ENCODE measurements at regions not wholly inside any gene's neighbourhood (a gene's known extent, or its start where the extent isn't known, plus 50 kb on each side); places are given as distances from the start of the nearest gene placed in this dataset.

DNA sequence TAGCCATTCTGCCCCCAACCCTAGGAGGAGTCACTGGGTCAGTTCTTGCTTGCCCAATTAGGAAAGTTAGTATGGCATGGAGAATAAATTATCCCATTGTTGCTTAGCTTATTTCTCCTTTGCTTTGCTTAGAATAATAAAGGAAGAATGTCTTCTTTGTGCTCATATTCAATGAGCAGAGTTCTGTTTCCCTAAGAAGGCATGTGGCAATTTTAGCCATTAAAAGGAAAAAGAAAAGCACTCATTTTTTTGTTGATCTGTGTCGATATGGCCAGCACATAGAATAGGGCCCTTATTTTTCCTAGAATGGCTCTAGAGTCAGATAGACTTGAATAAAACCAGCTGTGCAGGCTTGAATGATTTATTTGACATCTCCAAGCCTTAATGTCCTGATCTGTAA, 166.4 kb upstream of the PPARGC1A start:
- no peak overlapping the region for H2AFZ ChIP-seq (ENCODE audit: low read length)
- intact Hi-C loops (cut with micrococcal nuclease; ENCODE audit: unreplicated experiment), result no loop called here
- no TSS peak for BruUV-seq (replicated peaks)
- H3K79me2 ChIP-seq (ENCODE audit: insufficient read depth, low read depth, low read length), result no peaks in the 10 kb centered on the region
- ChIA-PET POLR2A (interaction anchor here (1.2 kb wide), 1 partner anchor 11 kb away, joined by 6 read pairs; no protein-coding TSS in a partner anchor), CTCF (ENCODE audit: unreplicated experiment) (no interaction called here)
- no peak for TF ChIP-seq EZH2phosphoT487 (IDR thresholded peaks at IDR 0.05; ENCODE audit: borderline replicate concordance, low read depth, low read length)
- TF ChIP-seq, protein P1, sequence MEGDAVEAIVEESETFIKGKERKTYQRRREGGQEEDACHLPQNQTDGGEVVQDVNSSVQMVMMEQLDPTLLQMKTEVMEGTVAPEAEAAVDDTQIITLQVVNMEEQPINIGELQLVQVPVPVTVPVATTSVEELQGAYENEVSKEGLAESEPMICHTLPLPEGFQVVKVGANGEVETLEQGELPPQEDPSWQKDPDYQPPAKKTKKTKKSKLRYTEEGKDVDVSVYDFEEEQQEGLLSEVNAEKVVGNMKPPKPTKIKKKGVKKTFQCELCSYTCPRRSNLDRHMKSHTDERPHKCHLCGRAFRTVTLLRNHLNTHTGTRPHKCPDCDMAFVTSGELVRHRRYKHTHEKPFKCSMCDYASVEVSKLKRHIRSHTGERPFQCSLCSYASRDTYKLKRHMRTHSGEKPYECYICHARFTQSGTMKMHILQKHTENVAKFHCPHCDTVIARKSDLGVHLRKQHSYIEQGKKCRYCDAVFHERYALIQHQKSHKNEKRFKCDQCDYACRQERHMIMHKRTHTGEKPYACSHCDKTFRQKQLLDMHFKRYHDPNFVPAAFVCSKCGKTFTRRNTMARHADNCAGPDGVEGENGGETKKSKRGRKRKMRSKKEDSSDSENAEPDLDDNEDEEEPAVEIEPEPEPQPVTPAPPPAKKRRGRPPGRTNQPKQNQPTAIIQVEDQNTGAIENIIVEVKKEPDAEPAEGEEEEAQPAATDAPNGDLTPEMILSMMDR (conservative IDR thresholded peaks at IDR 0.05; ENCODE audit: low read length), result no peak
- H3K36me3 ChIP-seq (ENCODE audit: insufficient read depth, low read length), result no peaks in the 10 kb centered on the region
- no peaks in the 10 kb centered on the region for H3K9me3 ChIP-seq (ENCODE audit: low read length)
- no peak overlapping the region for H3K4me3 ChIP-seq (ENCODE audit: low read depth, low read length, poor library complexity, severe bottlenecking)
- H3K27ac ChIP-seq (ENCODE audit: low read depth, low read length, poor library complexity, severe bottlenecking), result no peak overlapping the region
- H4K20me1 ChIP-seq (ENCODE audit: insufficient read depth, low read length), result no peaks in the 10 kb centered on the region
- no peaks in the 10 kb centered on the region for H3K9me2 ChIP-seq (ENCODE audit: insufficient read depth, low read length)
- no peak overlapping the region for H3K4me2 ChIP-seq (ENCODE audit: low read length)
- DNase-seq (ENCODE audit: low spot score), result no peak
- no peaks in the 10 kb centered on the region for H3K4me1 ChIP-seq (ENCODE audit: insufficient read depth, low read length, poor library complexity, severe bottlenecking)

DNA sequence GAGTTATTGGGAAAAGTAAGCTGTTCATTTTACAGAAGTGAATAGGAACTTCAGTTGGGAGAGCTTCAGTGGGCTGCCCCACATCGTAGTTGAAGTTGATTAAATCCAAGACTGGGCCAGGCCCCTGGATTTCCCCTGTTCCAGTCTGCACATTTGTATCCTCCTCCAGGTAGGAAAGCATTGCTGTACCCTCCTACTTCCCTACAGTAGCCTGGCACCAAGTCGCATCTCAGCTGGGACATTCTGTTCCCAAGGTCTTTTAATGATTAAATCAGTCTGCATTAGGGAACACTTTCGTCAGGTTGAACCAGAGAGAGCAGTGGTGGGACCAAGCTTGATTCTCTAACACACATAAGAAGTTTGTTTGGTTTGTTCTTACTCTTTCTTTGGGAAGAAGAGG, 165.8 kb upstream of the PPARGC1A start:
- no peaks in the 10 kb centered on the region for H3K9me2 ChIP-seq (ENCODE audit: insufficient read depth, low read length)
- H3K4me2 ChIP-seq (ENCODE audit: low read length), result no peak overlapping the region
- DNase-seq (ENCODE audit: low spot score), result no peak
- TF ChIP-seq, protein P1 (conservative IDR thresholded peaks at IDR 0.05; ENCODE audit: low read length), result no peak
- no peak for TF ChIP-seq EZH2phosphoT487 (IDR thresholded peaks at IDR 0.05; ENCODE audit: borderline replicate concordance, low read depth, low read length)
- no peaks in the 10 kb centered on the region for H3K36me3 ChIP-seq (ENCODE audit: insufficient read depth, low read length)
- H3K4me1 ChIP-seq (ENCODE audit: insufficient read depth, low read length, poor library complexity, severe bottlenecking), result no peaks in the 10 kb centered on the region
- H3K27ac ChIP-seq (ENCODE audit: low read depth, low read length, poor library complexity, severe bottlenecking), result no peak overlapping the region
- ChIA-PET POLR2A (interaction anchor here (0.7 to 1.2 kb wide), 2 partner anchors 12 to 501 kb away, joined by 3 to 6 read pairs; no protein-coding TSS in a partner anchor), CTCF (ENCODE audit: unreplicated experiment) (no interaction called here)
- no TSS peak for BruUV-seq (replicated peaks)
- intact Hi-C loops (cut with micrococcal nuclease; ENCODE audit: unreplicated experiment), result no loop called here
- no peak overlapping the region for H2AFZ ChIP-seq (ENCODE audit: low read length)
- no peaks in the 10 kb centered on the region for H4K20me1 ChIP-seq (ENCODE audit: insufficient read depth, low read length)
- no peaks in the 10 kb centered on the region for H3K9me3 ChIP-seq (ENCODE audit: low read length)
- H3K79me2 ChIP-seq (ENCODE audit: insufficient read depth, low read depth, low read length), result no peaks in the 10 kb centered on the region
- no peak overlapping the region for H3K4me3 ChIP-seq (ENCODE audit: low read depth, low read length, poor library complexity, severe bottlenecking)

DNA sequence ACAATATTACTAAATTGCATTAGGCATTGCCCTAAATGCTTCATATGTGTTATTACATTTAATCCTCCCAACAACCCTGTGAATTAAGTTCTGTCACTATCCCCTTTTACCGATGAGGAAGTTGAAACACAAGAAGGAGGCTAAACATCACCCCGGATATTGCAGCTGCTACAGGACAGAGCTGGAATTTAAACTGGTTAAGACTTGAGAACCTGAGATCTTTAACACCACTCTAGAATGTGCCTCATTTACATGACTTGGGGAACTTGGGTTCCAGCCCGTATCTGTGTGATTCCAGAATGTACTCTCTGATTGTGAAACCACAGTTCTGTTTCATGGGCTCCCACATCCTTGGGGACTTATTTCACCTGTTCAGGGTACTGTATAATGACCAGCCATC, 165.1 kb upstream of the PPARGC1A start:
- intact Hi-C loops (cut with micrococcal nuclease; ENCODE audit: unreplicated experiment), result no loop called here
- POLR2A ChIA-PET, result interaction anchor here (0.7 kb wide), 1 partner anchor 502 kb away, joined by 3 read pairs; no protein-coding TSS in a partner anchor
- Histone ChIP-seq H2AFZ (ENCODE audit: low read length) (no peak overlapping the region), H3K36me3 (ENCODE audit: insufficient read depth, low read length) (no peaks in the 10 kb centered on the region), H3K4me3 (ENCODE audit: low read depth, low read length, poor library complexity, severe bottlenecking) (no peak overlapping the region), H3K9me3 (ENCODE audit: low read length) (no peaks in the 10 kb centered on the region), H3K4me2 (ENCODE audit: low read length) (no peak overlapping the region), H3K4me1 (ENCODE audit: insufficient read depth, low read length, poor library complexity, severe bottlenecking) (no peaks in the 10 kb centered on the region), H3K27ac (ENCODE audit: low read depth, low read length, poor library complexity, severe bottlenecking) (no peak overlapping the region), H3K9me2 (ENCODE audit: insufficient read depth, low read length) (no peaks in the 10 kb centered on the region), H4K20me1 (ENCODE audit: insufficient read depth, low read length) (no peaks in the 10 kb centered on the region), H3K79me2 (ENCODE audit: insufficient read depth, low read depth, low read length) (no peaks in the 10 kb centered on the region)
- no peak for DNase-seq (ENCODE audit: low spot score)
- CTCF ChIA-PET (ENCODE audit: unreplicated experiment), result no interaction called here
- no peak for TF ChIP-seq EZH2phosphoT487 (IDR thresholded peaks at IDR 0.05; ENCODE audit: borderline replicate concordance, low read depth, low read length)
- TF ChIP-seq, protein P1 (conservative IDR thresholded peaks at IDR 0.05; ENCODE audit: low read length), result no peak
- no TSS peak for BruUV-seq (replicated peaks)
